Liver (tissue), 3 donors: ENCODE measurements at regions not wholly inside any gene's neighbourhood (a gene's known extent, or its start where the extent isn't known, plus 50 kb on each side); places are given as distances from the start of the nearest gene placed in this dataset.

Experiments
- ATF3 ChIP-seq: IDR thresholded peaks from 2 replicates; pipeline ENCODE4 v1.6.1; 2016; ENCODE audit warnings: antibody characterized with exemption
- CTCF ChIP-seq: fragments of 150-350 bp; IDR thresholded peaks from 2 replicates; pipeline ENCODE4 v1.5.1; 2017; ENCODE audit warnings: improper control_type of control experiment, low read depth, low read length; ENCODE audit not compliant: missing input control
- FOXA1 ChIP-seq: IDR thresholded peaks from 2 replicates; pipeline ENCODE4 v1.6.1; 2016; ENCODE audit warnings: antibody characterized with exemption
- HNF4G ChIP-seq: IDR thresholded peaks from 2 replicates; pipeline ENCODE4 v1.6.1; 2016; ENCODE audit warnings: antibody characterized with exemption
- JUND ChIP-seq, 2 donors: IDR thresholded peaks; 2 replicates each; pipeline ENCODE4 v1.6.1; 2016; ENCODE audit warnings: antibody characterized with exemption in 2 of 2
- NR2F2 ChIP-seq: IDR thresholded peaks from 2 replicates; pipeline ENCODE4 v1.6.1; 2016; ENCODE audit warnings: antibody characterized with exemption
- RAD21 ChIP-seq, 2 donors: IDR thresholded peaks; 2 replicates each; pipeline ENCODE4 v1.6.1; 2016; ENCODE audit warnings: antibody characterized with exemption in 2 of 2, mild to moderate bottlenecking in 2 of 2
- SP1 ChIP-seq: IDR thresholded peaks from 2 replicates; pipeline ENCODE4 v1.6.1; 2018; ENCODE audit warnings: antibody characterized with exemption, mild to moderate bottlenecking
- TAF1 ChIP-seq: conservative IDR thresholded peaks from 2 replicates; pipeline ENCODE4 v1.6.1; 2016; ENCODE audit warnings: antibody characterized with exemption, mild to moderate bottlenecking
- ZBTB33 ChIP-seq: IDR thresholded peaks from 2 replicates; pipeline ENCODE4 v1.6.1; 2016; ENCODE audit warnings: antibody characterized with exemption
- TF ChIP-seq, protein P1 (sequence below): IDR thresholded peaks from 2 replicates; pipeline ENCODE4 v1.6.1; 2016; ENCODE audit warnings: antibody characterized with exemption, mild to moderate bottlenecking
- donor health status: healthy.
- donor health status: healthy.

DNA sequence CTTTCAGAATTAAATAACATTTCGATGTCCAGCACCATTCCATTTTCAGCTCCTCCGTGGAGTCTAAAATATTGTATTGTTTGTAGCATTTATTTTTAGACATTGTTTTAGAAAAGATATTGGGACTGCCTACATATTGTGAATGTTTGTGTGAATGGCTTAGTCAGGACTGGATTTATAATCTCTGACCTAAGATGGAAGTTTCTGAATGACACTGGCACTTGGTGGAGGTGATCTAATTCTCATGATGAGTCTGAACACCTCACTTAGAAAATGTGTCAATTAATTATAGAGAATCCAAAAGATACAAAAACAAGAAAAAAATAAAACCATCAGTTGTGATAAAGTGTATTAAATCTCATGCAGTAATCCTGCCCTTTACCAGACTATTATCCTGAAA, 60.8 kb upstream of the HBS1L start:
- TF ChIP-seq CTCF (no peak), TAF1 (no peak), JUND (IDR thresholded peaks at IDR 0.05) (no peak), FOXA1 (no peak), SP1 (no peak), RAD21 (IDR thresholded peaks at IDR 0.05) (no peak), NR2F2 (no peak), ZBTB33 (no peak), HNF4G (no peak), ATF3 (no peak)
- TF ChIP-seq, protein P1, sequence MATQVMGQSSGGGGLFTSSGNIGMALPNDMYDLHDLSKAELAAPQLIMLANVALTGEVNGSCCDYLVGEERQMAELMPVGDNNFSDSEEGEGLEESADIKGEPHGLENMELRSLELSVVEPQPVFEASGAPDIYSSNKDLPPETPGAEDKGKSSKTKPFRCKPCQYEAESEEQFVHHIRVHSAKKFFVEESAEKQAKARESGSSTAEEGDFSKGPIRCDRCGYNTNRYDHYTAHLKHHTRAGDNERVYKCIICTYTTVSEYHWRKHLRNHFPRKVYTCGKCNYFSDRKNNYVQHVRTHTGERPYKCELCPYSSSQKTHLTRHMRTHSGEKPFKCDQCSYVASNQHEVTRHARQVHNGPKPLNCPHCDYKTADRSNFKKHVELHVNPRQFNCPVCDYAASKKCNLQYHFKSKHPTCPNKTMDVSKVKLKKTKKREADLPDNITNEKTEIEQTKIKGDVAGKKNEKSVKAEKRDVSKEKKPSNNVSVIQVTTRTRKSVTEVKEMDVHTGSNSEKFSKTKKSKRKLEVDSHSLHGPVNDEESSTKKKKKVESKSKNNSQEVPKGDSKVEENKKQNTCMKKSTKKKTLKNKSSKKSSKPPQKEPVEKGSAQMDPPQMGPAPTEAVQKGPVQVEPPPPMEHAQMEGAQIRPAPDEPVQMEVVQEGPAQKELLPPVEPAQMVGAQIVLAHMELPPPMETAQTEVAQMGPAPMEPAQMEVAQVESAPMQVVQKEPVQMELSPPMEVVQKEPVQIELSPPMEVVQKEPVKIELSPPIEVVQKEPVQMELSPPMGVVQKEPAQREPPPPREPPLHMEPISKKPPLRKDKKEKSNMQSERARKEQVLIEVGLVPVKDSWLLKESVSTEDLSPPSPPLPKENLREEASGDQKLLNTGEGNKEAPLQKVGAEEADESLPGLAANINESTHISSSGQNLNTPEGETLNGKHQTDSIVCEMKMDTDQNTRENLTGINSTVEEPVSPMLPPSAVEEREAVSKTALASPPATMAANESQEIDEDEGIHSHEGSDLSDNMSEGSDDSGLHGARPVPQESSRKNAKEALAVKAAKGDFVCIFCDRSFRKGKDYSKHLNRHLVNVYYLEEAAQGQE, result no peak
